B cell (primary cell): ENCODE measurements at regions not wholly inside any gene's neighbourhood (a gene's known extent, or its start where the extent isn't known, plus 50 kb on each side); places are given as distances from the start of the nearest gene placed in this dataset.

Experiments used
- EZH2 ChIP-seq: IDR thresholded peaks from 2 replicates; pipeline ENCODE4 v1.6.1; 2012; ENCODE audit warnings: borderline replicate concordance, low read depth, mild to moderate bottlenecking, moderate library complexity, low read length; ENCODE audit not compliant: insufficient read depth, poor library complexity, severe bottlenecking
- TF ChIP-seq, protein P1 (sequence below): fragments of 200-600 bp; IDR thresholded peaks from one replicate; pipeline ENCODE4 v1.8.0; 2022; ENCODE audit warnings: antibody characterized with exemption, mild to moderate bottlenecking

DNA sequence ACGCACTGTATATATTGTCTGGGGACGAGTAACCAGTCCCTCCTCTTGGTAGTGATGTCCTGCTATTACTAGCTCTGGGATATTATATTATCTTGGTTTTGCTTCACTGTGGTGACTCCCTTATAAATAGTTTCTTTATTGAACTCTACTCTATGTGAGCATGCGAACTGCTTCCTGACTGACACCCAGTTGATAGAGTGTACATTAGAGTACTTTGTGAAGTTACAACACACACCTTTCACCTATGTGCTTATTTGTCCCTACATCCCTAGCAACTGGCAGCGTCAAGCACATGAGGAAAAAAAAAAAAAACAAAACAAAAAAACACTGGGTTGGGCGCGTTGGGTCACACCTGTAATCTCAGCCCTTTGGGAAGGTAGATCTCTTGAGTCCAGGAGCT lies 67.3 kb upstream of the TENT5A start:
- TF ChIP-seq EZH2: no peak
- TF ChIP-seq, protein P1, sequence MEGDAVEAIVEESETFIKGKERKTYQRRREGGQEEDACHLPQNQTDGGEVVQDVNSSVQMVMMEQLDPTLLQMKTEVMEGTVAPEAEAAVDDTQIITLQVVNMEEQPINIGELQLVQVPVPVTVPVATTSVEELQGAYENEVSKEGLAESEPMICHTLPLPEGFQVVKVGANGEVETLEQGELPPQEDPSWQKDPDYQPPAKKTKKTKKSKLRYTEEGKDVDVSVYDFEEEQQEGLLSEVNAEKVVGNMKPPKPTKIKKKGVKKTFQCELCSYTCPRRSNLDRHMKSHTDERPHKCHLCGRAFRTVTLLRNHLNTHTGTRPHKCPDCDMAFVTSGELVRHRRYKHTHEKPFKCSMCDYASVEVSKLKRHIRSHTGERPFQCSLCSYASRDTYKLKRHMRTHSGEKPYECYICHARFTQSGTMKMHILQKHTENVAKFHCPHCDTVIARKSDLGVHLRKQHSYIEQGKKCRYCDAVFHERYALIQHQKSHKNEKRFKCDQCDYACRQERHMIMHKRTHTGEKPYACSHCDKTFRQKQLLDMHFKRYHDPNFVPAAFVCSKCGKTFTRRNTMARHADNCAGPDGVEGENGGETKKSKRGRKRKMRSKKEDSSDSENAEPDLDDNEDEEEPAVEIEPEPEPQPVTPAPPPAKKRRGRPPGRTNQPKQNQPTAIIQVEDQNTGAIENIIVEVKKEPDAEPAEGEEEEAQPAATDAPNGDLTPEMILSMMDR: no peak
